GM18907 (cell line): ENCODE measurements at regions not wholly inside any gene's neighbourhood (a gene's known extent, or its start where the extent isn't known, plus 50 kb on each side); places are given as distances from the start of the nearest gene placed in this dataset.
"Not testable (repeated sequence)": the region's sequence is repeated elsewhere in the genome, so short reads cannot be mapped to it uniquely, and the experiment has no call there.

Source experiments
- ATAC-seq: cut with Tn5 transposase; IDR thresholded peaks from one replicate; pipeline ENCODE4 v1.9.1; 2021; ENCODE audit warnings: mild to moderate bottlenecking, moderate library complexity; ENCODE audit not compliant: unreplicated experiment

- no peak for ATAC-seq
Observed at GRCh38 chr6:144429753-144430152, 144.6 kb downstream of the UTRN start.

GRCh38 chr6:144433446-144433845 is 148.3 kb downstream of the UTRN start:
- not testable (repeated sequence) for ATAC-seq

- no peak for ATAC-seq
Observed at GRCh38 chr6:144434308-144434990, 149.3 kb downstream of the UTRN start.

- ATAC-seq: no peak
Observed at GRCh38 chr6:144435602-144436426, 150.7 kb downstream of the UTRN start.

- ATAC-seq: no peak
Observed at GRCh38 chr6:144437105-144437504, 152.0 kb downstream of the UTRN start.

- ATAC-seq: no peak
Observed at GRCh38 chr6:144438103-144438502, 153.0 kb downstream of the UTRN start.

GRCh38 chr6:144439016-144439415 is 153.9 kb downstream of the UTRN start:
- no peak for ATAC-seq

GRCh38 chr6:144441801-144442200 is 156.7 kb downstream of the UTRN start:
- ATAC-seq: not testable (repeated sequence)

- ATAC-seq: no peak
Observed at GRCh38 chr6:144443157-144443556, 158.0 kb downstream of the UTRN start.

- no peak for ATAC-seq
Observed at GRCh38 chr6:144447472-144447871, 162.3 kb downstream of the UTRN start.

GRCh38 chr6:144449218-144449617 is 164.1 kb downstream of the UTRN start:
- ATAC-seq: no peak

- ATAC-seq: no peak
Observed at GRCh38 chr6:144449911-144450597, 164.9 kb downstream of the UTRN start.

- peak; percentile 89 for ATAC-seq
Observed at GRCh38 chr6:144460327-144461095, 175.4 kb downstream of the UTRN start.

GRCh38 chr6:144462058-144462457 is 176.9 kb downstream of the UTRN start:
- ATAC-seq: no peak

- no peak for ATAC-seq
Observed at GRCh38 chr6:144466716-144467115, 181.6 kb downstream of the UTRN start.

- ATAC-seq: no peak
Observed at GRCh38 chr6:144467172-144467762, 182.1 kb downstream of the UTRN start.

GRCh38 chr6:144467921-144468320 is 182.8 kb downstream of the UTRN start:
- ATAC-seq: no peak

- no peak for ATAC-seq
Observed at GRCh38 chr6:144468709-144469108, 183.6 kb downstream of the UTRN start.

GRCh38 chr6:144469144-144469575 is 184.0 kb downstream of the UTRN start:
- ATAC-seq: peak; percentile 67

- ATAC-seq: not testable (repeated sequence)
Observed at GRCh38 chr6:144470201-144470600, 185.1 kb downstream of the UTRN start.
